HAP-1 (cell line): ENCODE measurements at regions not wholly inside any gene's neighbourhood (a gene's known extent, or its start where the extent isn't known, plus 50 kb on each side); places are given as distances from the start of the nearest gene placed in this dataset.
"Not testable (repeated sequence)": the region's sequence is repeated elsewhere in the genome, so short reads cannot be mapped to it uniquely, and the experiment has no call there.

Experiments
- DNase-seq, 2 experiments: peaks; one replicate each; pipeline ENCODE4 v3.0.0-alpha.2; 2016 to 2020; ENCODE audit warnings: low spot score in 2 of 2
- H3K27me3 ChIP-seq: fragments of 250-450 bp; sonication (Bioruptor Pico); 2 replicates; pipeline ENCODE4 v1.5.1; 2020; ENCODE audit warnings: low read depth, mild to moderate bottlenecking, moderate library complexity
- H3K36me3 ChIP-seq: fragments of 250-450 bp; sonication (Bioruptor Pico); replicated peaks from 2 replicates; pipeline ENCODE4 v1.5.1; 2020; ENCODE audit warnings: mild to moderate bottlenecking
- H3K4me1 ChIP-seq: fragments of 250-450 bp; sonication (Bioruptor Pico); 2 replicates; pipeline ENCODE4 v1.5.1; 2020; ENCODE audit warnings: mild to moderate bottlenecking
- H3K4me3 ChIP-seq: fragments of 250-450 bp; sonication (Bioruptor Pico); 2 replicates; pipeline ENCODE4 v1.5.1; 2020; ENCODE audit warnings: mild to moderate bottlenecking, moderate library complexity
- H3K9me3 ChIP-seq: fragments of 250-450 bp; sonication (Bioruptor Pico); 2 replicates; pipeline ENCODE4 v1.5.1; 2020; ENCODE audit warnings: mild to moderate bottlenecking, moderate library complexity
- in situ Hi-C: fragments of 300-500 bp; cut with MboI; formaldehyde crosslinking; loops from 3 replicates; pipeline ENCODE4 v1.14.3; 2020; ENCODE audit warnings: low sequenced_read_pairs, inconsistent platforms, mixed read lengths

GRCh38 chr5:130436430-130436829 lies 532.2 kb downstream of the CHSY3 start:
- Histone ChIP-seq H3K4me1 (no peaks in the 10 kb centered on the region), H3K9me3 (no peaks in the 10 kb centered on the region; the same call in 1 of the 2 replicates), H3K4me3 (no peak overlapping the region), H3K36me3 (no peaks in the 10 kb centered on the region), H3K27me3 (no peaks in the 10 kb centered on the region)
- in situ Hi-C loops: no loop called here
- DNase-seq: no peak

DNA sequence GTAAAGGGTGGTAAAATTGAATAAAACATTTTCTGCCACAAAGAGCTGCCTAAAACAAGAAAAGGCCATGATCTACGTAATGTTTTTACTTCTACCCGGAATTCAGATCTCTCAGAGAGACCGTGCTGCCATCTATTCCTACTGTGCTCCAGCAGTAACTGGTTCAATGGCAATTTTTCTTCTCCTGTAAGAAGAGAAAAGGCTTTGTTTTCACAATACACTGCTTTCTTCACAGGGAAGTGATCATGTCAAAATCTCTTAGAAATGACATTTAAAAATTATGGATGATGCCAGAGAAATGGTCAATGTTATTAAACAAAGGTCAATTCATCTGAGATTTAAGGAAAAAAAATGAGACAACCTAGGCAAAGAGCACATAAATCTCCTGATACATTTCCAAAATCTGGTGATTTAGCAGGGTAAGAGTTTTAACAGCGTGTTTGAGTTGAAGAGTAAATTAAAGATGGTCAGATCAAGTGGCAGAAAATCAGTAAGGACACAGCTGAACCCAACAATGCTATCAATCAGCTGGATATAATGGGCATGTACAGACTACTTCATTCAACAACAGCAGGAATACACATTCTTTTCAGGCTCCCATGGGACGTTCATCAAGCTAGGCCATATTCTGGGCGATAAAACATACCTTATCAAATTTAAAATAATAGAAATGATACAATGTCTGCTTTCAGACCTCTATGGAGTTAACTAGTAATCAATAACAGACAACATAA lies 523.1 kb downstream of the CHSY3 start:
- in situ Hi-C loops: no loop called here
- Histone ChIP-seq H3K36me3 (no peaks in the 10 kb centered on the region), H3K4me3 (no peak overlapping the region), H3K27me3 (no peaks in the 10 kb centered on the region), H3K4me1 (no peaks in the 10 kb centered on the region), H3K9me3 (no peaks in the 10 kb centered on the region)
- no peak for DNase-seq

DNA sequence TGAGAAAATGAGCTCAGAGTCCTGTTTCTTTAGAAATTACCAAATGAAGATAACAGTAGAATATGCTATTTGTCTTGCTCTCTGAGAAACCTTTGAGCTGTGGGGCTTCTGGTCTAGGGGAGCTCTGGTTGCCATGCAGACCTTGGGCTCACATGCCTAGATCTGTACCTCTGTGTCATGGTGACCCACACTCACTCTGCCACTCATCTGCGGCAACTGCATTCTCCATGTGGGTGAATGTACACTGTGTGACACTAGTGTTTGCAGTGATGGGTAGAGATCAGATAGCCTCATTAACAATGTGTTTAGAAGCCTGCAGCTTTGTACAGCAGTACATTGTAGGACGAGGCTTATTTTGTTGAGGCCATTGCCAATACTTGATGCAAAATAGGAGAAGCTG lies 521.2 kb downstream of the CHSY3 start:
- Histone ChIP-seq H3K4me3 (no peak overlapping the region), H3K4me1 (no peaks in the 10 kb centered on the region), H3K9me3 (no peaks in the 10 kb centered on the region), H3K36me3 (no peaks in the 10 kb centered on the region), H3K27me3 (no peaks in the 10 kb centered on the region)
- DNase-seq: no peak
- in situ Hi-C loops: no loop called here

GRCh38 chr5:130424341-130424740 lies 520.1 kb downstream of the CHSY3 start:
- Histone ChIP-seq H3K9me3 (no peaks in the 10 kb centered on the region), H3K4me1 (no peaks in the 10 kb centered on the region), H3K36me3 (no peaks in the 10 kb centered on the region), H3K27me3 (no peaks in the 10 kb centered on the region), H3K4me3 (no peak overlapping the region)
- in situ Hi-C loops: no loop called here
- DNase-seq: no peak

GRCh38 chr5:130402906-130403305 lies 498.6 kb downstream of the CHSY3 start:
- Histone ChIP-seq H3K9me3 (no peaks in the 10 kb centered on the region), H3K4me3 (no peak overlapping the region), H3K27me3 (no peaks in the 10 kb centered on the region), H3K36me3 (no peaks in the 10 kb centered on the region), H3K4me1 (no peaks in the 10 kb centered on the region; the same call in 1 of the 2 replicates)
- in situ Hi-C loops: no loop called here
- no peak for DNase-seq

DNA sequence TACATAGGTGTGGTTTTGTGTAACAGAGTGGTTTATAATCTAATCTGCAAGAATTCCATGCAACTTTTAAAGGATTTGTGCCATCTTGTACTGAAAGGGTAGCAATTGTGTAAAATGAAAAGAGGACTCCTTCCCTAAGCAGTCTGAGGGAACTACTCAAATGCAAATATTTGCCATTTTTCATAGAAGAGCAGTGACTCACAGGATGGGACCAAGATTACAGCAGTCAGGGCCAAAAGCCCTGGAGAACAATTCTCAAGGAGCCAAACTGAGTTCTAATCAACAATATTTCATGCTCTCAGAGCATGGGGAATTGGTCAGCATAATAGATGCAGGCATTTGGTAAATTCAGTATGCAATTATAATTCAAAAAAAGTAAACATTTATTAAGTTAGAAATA lies 495.8 kb downstream of the CHSY3 start:
- no peaks in the 10 kb centered on the region for H3K27me3 ChIP-seq

GRCh38 chr5:130398825-130399224 lies 494.6 kb downstream of the CHSY3 start:
- in situ Hi-C loops: no loop called here
- H3K36me3 ChIP-seq: no peaks in the 10 kb centered on the region
- no peak for DNase-seq

More for the DNA sequence above, 495.8 kb downstream of the CHSY3 start:
- Histone ChIP-seq H3K9me3 (no peaks in the 10 kb centered on the region), H3K36me3 (no peaks in the 10 kb centered on the region), H3K4me3 (no peak overlapping the region), H3K4me1 (no peaks in the 10 kb centered on the region; the same call in 1 of the 2 replicates)
- in situ Hi-C loops: no loop called here
- no peak for DNase-seq

DNA sequence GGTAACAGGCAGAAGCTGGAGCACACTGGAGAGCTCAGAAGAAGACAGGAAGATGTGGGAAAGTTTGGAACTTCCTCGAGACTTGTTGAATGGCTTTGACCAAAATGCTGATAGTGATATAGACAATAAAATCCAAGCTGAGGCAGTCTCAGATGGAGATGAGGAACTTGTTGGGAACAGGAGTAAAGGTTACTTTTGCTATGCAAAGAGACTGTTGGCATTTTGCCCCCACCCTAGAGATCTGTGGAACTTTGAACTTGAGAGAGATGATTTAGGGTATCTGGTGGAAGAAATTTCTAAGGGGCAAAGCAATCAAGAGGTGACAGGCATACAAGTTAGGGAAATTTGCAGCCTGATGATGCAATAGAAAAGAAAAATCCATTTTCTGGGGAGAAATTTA lies 493.5 kb downstream of the CHSY3 start:
- H3K36me3 ChIP-seq, H3K9me3 ChIP-seq, H3K4me3 ChIP-seq, H3K27me3 ChIP-seq, DNase-seq, in situ Hi-C loops, H3K4me1 ChIP-seq: not testable (repeated sequence)

More at GRCh38 chr5:130398825-130399224, 494.6 kb downstream of the CHSY3 start:
- Histone ChIP-seq H3K4me3 (no peak overlapping the region), H3K9me3 (no peaks in the 10 kb centered on the region), H3K27me3 (no peaks in the 10 kb centered on the region), H3K4me1 (no peaks in the 10 kb centered on the region; the same call in 1 of the 2 replicates)

- Histone ChIP-seq H3K27me3 (no peaks in the 10 kb centered on the region), H3K36me3 (no peaks in the 10 kb centered on the region), H3K4me3 (no peak overlapping the region), H3K4me1 (no peaks in the 10 kb centered on the region; the same call in 1 of the 2 replicates), H3K9me3 (no peaks in the 10 kb centered on the region)
- in situ Hi-C loops: no loop called here
- no peak for DNase-seq
Observed at GRCh38 chr5:130397132-130397531, 492.9 kb downstream of the CHSY3 start.

- H3K27me3 ChIP-seq, in situ Hi-C loops, DNase-seq, H3K4me3 ChIP-seq, H3K9me3 ChIP-seq, H3K4me1 ChIP-seq, H3K36me3 ChIP-seq: not testable (repeated sequence)
Observed at GRCh38 chr5:130391727-130392264, 487.5 kb downstream of the CHSY3 start.

- no peak overlapping the region for H3K4me3 ChIP-seq
- no peaks in the 10 kb centered on the region for H3K9me3 ChIP-seq
- no peaks in the 10 kb centered on the region for H3K36me3 ChIP-seq
- H3K4me1 ChIP-seq: no peaks in the 10 kb centered on the region
- in situ Hi-C loops: no loop called here
- H3K27me3 ChIP-seq: no peaks in the 10 kb centered on the region
- DNase-seq: no peak
Observed at GRCh38 chr5:130386155-130386554, 481.9 kb downstream of the CHSY3 start.

DNA sequence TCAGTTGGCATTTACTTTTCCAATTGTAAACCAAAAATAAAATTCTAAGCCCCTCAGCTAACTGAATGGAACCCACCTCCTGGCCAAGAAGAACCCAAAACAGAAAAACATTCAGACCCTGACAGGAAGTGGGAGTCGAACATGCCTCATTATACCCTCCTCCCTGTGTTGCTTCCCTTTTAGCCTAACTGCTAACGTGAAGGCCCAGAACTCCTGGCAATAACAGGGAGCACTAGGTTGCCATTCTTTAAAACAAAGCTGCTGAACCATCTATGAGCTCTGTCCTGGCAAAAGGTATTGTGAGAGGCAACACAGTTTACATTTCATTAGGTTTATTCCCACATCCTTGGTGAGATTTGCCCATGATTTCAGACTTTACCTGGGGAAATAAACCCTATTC lies 481.4 kb downstream of the CHSY3 start:
- Histone ChIP-seq H3K9me3 (no peaks in the 10 kb centered on the region), H3K4me3 (no peak overlapping the region), H3K27me3 (no peaks in the 10 kb centered on the region), H3K4me1 (no peaks in the 10 kb centered on the region), H3K36me3 (no peaks in the 10 kb centered on the region)
- in situ Hi-C loops: no loop called here
- no peak for DNase-seq

DNA sequence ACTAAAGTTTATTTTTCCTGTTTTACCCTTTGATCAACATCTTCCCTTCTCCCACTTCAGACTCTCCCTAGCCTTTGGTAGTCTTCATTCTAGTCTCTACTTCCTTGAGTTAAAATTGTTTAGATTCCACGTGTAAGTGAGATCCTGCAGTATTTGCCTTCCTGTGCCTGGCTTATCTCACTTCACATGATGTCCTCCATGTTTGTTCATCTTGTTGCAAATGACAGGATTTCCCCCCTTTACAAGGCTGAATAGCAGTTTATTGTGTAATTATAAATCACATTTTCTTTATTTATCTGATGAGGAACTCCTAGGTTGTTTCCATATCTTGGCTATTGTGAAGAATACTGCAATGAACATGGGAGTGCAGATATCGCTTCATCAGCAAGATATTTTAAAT lies 461.7 kb downstream of the CHSY3 start:
- Histone ChIP-seq H3K4me1 (no peaks in the 10 kb centered on the region), H3K36me3 (no peaks in the 10 kb centered on the region), H3K27me3 (no peaks in the 10 kb centered on the region), H3K9me3 (no peaks in the 10 kb centered on the region), H3K4me3 (no peak overlapping the region)
- in situ Hi-C loops: no loop called here
- no peak for DNase-seq

- in situ Hi-C loops: no loop called here
- no peaks in the 10 kb centered on the region for H3K27me3 ChIP-seq
- no peaks in the 10 kb centered on the region for H3K4me1 ChIP-seq
- H3K9me3 ChIP-seq: no peaks in the 10 kb centered on the region
- no peaks in the 10 kb centered on the region for H3K36me3 ChIP-seq
- DNase-seq: no peak
- no peak overlapping the region for H3K4me3 ChIP-seq
Observed at GRCh38 chr5:130350131-130350530, 445.9 kb downstream of the CHSY3 start.
